Skin of body (tissue), 1 donor: ENCODE measurements at regions not wholly inside any gene's neighbourhood (a gene's known extent, or its start where the extent isn't known, plus 50 kb on each side); places are given as distances from the start of the nearest gene placed in this dataset.

Source experiments
- DNase-seq: peaks from one replicate; lab custom pipeline; 2025; lab: John Stamatoyannopoulos, UW

DNA sequence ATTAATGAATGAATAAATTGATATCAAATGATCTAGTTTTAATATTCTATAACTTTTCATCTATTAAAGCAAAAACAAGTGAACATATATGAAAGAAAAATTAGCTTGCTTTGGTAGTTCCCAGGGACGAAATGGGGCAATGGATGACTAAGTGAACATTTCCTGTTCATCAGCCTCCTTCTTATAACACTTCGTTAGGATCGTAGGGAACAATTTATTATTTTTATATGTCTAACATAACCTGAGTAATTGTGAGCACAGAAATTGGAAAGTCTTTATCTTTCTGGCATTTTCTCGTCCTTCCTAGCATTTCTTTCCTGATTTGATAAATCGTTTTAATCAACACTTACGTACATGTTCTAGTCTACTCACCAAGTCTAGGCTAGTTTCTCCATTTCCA, 59.1 kb upstream of the PPP1R3C start:
- DNase-seq = no peak

GRCh38 chr10:91690996-91691676, 58.3 kb upstream of the PPP1R3C start:
- DNase-seq = no peak

DNA sequence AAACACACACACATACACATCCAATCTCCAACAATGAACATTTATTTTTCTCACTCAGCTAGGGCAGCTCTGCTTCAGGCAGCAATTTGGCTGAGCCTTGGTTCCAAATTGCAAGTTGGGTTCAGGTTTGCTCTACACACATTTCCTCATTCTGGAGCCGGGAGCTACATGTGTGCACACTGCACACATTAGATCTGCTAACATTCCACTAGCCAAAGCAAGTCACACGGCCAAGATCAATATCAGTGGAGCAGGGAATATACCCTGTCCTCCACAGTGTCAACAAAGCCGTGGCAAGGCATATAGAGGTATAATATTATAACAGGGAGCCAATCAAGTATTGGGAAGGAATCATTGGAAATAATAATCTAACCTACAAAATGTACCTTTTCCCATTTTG, 57.5 kb upstream of the PPP1R3C start:
- no peak for DNase-seq

DNA sequence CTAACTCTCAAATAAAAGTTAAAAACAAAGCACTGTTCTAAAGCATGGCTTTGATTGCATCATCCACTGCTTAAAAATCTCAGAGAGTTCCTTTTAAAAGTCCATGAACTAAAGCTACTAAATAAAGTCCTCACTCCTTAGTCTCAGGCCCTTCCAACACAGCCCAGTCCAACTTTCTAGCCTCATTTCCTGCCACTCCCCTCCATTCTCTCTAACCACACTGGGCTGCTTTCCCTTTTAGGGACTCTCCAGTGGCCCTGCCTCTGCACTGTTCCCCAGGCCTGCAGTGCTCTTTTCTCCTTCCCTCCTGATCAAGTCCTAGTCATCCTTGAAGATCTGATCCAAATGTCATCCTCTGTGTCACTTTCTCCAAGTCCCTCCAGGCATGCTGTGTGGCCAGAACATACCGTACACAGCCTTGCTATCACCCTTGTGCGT, 56.9 kb upstream of the PPP1R3C start:
- no peak for DNase-seq

DNA sequence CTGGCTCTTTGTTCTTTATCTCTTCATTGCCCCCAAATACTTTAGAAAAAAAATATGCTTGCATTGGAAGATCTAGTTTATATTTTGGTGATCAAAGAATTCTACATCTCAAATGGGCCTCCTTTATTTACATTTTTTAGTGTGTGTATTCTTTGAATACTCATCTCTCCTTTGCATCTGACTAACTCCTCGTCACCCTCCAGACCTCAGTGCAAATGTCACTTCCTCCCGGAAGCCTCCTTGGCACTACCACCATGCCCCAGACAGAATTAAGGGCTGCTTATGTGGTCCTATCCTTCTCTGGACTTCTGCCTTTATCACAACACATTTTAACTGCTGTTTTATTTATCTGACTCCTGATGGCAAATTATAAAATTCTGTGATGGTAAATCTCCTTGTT, 52.0 kb upstream of the PPP1R3C start:
- no peak for DNase-seq

DNA sequence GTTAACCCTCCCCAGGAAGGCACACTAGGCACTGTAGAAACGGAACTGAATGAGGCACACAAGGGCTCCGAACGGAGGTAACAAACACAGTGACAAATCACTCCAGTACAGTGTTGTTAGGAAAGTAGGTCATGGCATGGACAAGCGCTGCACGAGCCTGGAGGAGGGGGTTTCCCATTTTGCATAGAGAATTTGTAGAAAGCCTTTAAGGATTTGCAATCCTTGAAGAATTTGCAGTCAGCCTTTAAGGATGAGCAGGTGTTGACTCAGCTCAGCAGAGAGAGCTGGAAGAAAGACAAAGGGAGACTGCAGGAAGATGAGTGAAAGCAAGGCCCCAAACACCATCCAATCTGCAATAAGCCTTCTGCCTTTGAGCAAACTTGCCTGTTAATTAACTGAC, 51.1 kb upstream of the PPP1R3C start:
- no peak for DNase-seq

DNA sequence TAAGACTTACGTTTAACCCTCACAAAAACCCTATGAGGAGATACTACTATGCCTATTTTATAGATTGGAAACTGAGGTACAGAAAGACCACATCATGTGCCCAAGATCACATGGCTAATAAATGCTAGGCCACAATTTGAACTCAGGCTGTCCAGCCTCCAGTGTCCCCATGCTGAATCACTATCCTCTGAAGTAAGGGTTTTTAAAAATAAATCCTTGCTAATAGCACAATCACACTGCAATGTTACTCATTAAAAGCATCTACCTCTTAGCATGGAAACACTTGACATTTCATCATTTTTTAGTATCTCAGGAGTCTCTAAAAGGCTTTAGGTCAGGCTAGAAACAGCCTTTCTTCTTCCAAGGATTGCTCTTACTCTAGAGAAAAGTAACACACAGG, 50.0 kb upstream of the PPP1R3C start:
- DNase-seq = no peak
